GM12892 (cell line): ENCODE measurements at regions not wholly inside any gene's neighbourhood (a gene's known extent, or its start where the extent isn't known, plus 50 kb on each side); places are given as distances from the start of the nearest gene placed in this dataset.

ENCODE experiments used
- POLR2A ChIP-seq: IDR thresholded peaks from 2 replicates; pipeline ENCODE4 v1.6.1; 2011; ENCODE audit warnings: low read depth, low read length, control low read depth
- POLR2AphosphoS5 ChIP-seq: IDR thresholded peaks from 2 replicates; pipeline ENCODE4 v1.6.1; 2011; ENCODE audit warnings: low read depth, low read length, control low read depth
- TAF1 ChIP-seq: IDR thresholded peaks from 2 replicates; pipeline ENCODE4 v1.6.1; 2011; ENCODE audit warnings: low read depth, mild to moderate bottlenecking, control low read depth, low read length, borderline replicate concordance

GRCh38 chr2:66329081-66329605 is 105.8 kb upstream of the MEIS1 start:
- TF ChIP-seq POLR2A (no peak), POLR2AphosphoS5 (no peak), TAF1 (no peak)
